ENCODE measurements at regions not wholly inside any gene's neighbourhood (a gene's known extent, or its start where the extent isn't known, plus 50 kb on each side); places are given as distances from the start of the nearest gene placed in this dataset.
"Not testable (repeated sequence)": the region's sequence is repeated elsewhere in the genome, so short reads cannot be mapped to it uniquely, and the experiment has no call there.

GRCh38 chr3:13998831-13999230 is 119.0 kb upstream of the WNT7A start:
- no peak for DNase-seq (ENCODE audit: low read depth)
- no peak for TF ChIP-seq CTCF (IDR thresholded peaks at IDR 0.05; ENCODE audit: low read length, missing control alignments)
- no peak overlapping the region for H3K4me3 ChIP-seq (replicated peaks; ENCODE audit: low read depth, low read length)

- DNase-seq (ENCODE audit: low read depth); H3K4me3 ChIP-seq (replicated peaks; ENCODE audit: low read depth, low read length): not testable (repeated sequence)
Observed at GRCh38 chr3:13995216-13995615, 115.3 kb upstream of the WNT7A start.

GRCh38 chr3:13988925-13989324 is 109.1 kb upstream of the WNT7A start:
- not testable (repeated sequence) for DNase-seq (ENCODE audit: low read depth); H3K4me3 ChIP-seq (replicated peaks; ENCODE audit: low read depth, low read length)

- TF ChIP-seq CTCF (IDR thresholded peaks at IDR 0.05; ENCODE audit: low read length, missing control alignments), result no peak
- no peak overlapping the region for H3K4me3 ChIP-seq (replicated peaks; ENCODE audit: low read depth, low read length)
- no peak for DNase-seq (ENCODE audit: low read depth)
Observed at GRCh38 chr3:13976469-13976868, 96.6 kb upstream of the WNT7A start.

- DNase-seq (ENCODE audit: low read depth), result no peak
- no peak overlapping the region for H3K4me3 ChIP-seq (replicated peaks; ENCODE audit: low read depth, low read length)
- TF ChIP-seq CTCF (IDR thresholded peaks at IDR 0.05; ENCODE audit: low read length, missing control alignments), result no peak
Observed at GRCh38 chr3:13975686-13976085, 95.8 kb upstream of the WNT7A start.

GRCh38 chr3:13972679-13973379 is 93.0 kb upstream of the WNT7A start:
- DNase-seq (ENCODE audit: low read depth), result no peak
- TF ChIP-seq CTCF (IDR thresholded peaks at IDR 0.05; ENCODE audit: low read length, missing control alignments), result no peak
- no peak overlapping the region for H3K4me3 ChIP-seq (replicated peaks; ENCODE audit: low read depth, low read length)

GRCh38 chr3:13966302-13966701 is 86.4 kb upstream of the WNT7A start:
- H3K4me3 ChIP-seq (replicated peaks; ENCODE audit: low read depth, low read length), result no peak overlapping the region
- no peak for DNase-seq (ENCODE audit: low read depth)
- no peak for TF ChIP-seq CTCF (IDR thresholded peaks at IDR 0.05; ENCODE audit: low read length, missing control alignments)

- TF ChIP-seq CTCF (IDR thresholded peaks at IDR 0.05; ENCODE audit: low read length, missing control alignments), result no peak
- DNase-seq (ENCODE audit: low read depth), result no peak
- no peak overlapping the region for H3K4me3 ChIP-seq (replicated peaks; ENCODE audit: low read depth, low read length)
Observed at GRCh38 chr3:13963137-13963886, 83.4 kb upstream of the WNT7A start.
